Lower leg skin (tissue), 3 donors: ENCODE measurements at regions not wholly inside any gene's neighbourhood (a gene's known extent, or its start where the extent isn't known, plus 50 kb on each side); places are given as distances from the start of the nearest gene placed in this dataset.

ENCODE experiments used
- CTCF ChIP-seq, 3 donors: fragments of 450-650 bp; IDR thresholded peaks; one replicate each; pipeline ENCODE4 v1.5.1; 2016; ENCODE audit warnings: antibody characterized with exemption in 3 of 3, mild to moderate bottlenecking in 3 of 3, moderate library complexity in 2 of 3
- POLR2A ChIP-seq, 2 donors: fragments of 450-650 bp; IDR thresholded peaks; one replicate each; pipeline ENCODE4 v1.6.1; 2016 to 2017; ENCODE audit warnings: antibody characterized with exemption in 2 of 2, mild to moderate bottlenecking in 1 of 2, moderate library complexity in 1 of 2

GRCh38 chr11:114819028-114819427 is 140.7 kb downstream of the NXPE2 start:
- TF ChIP-seq CTCF (IDR thresholded peaks at IDR 0.05) (no peak), POLR2A (IDR thresholded peaks at IDR 0.05) (no peak)
